ENCODE measurements at regions not wholly inside any gene's neighbourhood (a gene's known extent, or its start where the extent isn't known, plus 50 kb on each side); places are given as distances from the start of the nearest gene placed in this dataset.

- Histone ChIP-seq H4K20me1 (ENCODE audit: low read length) (no peaks in the 10 kb centered on the region), H3K27me3 (ENCODE audit: low read length) (no peaks in the 10 kb centered on the region)
Measured at GRCh38 chr2:76572981-76573380, 862.3 kb upstream of the GCFC2 start.

DNA sequence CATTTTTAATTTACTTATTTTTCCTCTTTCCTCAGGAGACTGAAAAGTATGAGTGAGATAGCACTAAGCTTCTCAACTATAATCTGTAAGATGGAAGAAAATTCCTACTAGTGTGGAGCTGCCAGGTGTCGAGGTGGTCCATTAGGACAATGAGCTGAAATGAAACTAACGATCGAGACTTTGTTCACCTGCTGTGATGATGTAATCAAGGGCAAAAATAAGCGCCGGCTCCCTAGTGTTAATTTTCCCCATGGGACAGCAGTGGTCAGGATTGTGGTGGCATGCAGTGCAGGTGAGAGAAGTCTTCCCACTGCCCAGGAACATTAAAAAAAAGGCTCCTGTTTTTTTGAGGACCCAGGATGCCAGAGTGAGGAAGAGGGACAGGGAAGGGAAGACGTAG, 859.1 kb upstream of the GCFC2 start:
- intact Hi-C loops (cut with micrococcal nuclease): no loop called here
- no peak for ATAC-seq
- H3K27me3 ChIP-seq (ENCODE audit: low read length): no peaks in the 10 kb centered on the region

More at GRCh38 chr2:76572981-76573380, 862.3 kb upstream of the GCFC2 start:
- no peaks in the 10 kb centered on the region for H3K9me2 ChIP-seq (replicated peaks; ENCODE audit: low read length)
- no peak overlapping the region for H3K4me2 ChIP-seq (ENCODE audit: low read length)
- H3K36me3 ChIP-seq (ENCODE audit: low read depth, low read length): no peaks in the 10 kb centered on the region
- BruUV-seq (replicated peaks): no TSS peak
- no peak for DNase-seq
- ATAC-seq: no peak
- no peak overlapping the region for H2AFZ ChIP-seq (ENCODE audit: low read length)
- CTCF ChIA-PET: no interaction called here
- TF ChIP-seq EZH2phosphoT487 (IDR thresholded peaks at IDR 0.05; ENCODE audit: borderline replicate concordance, low read length): no peak
- TF ChIP-seq EZH2 (IDR thresholded peaks at IDR 0.05; ENCODE audit: low read length, unreplicated experiment): no peak
- TF ChIP-seq, protein P1, sequence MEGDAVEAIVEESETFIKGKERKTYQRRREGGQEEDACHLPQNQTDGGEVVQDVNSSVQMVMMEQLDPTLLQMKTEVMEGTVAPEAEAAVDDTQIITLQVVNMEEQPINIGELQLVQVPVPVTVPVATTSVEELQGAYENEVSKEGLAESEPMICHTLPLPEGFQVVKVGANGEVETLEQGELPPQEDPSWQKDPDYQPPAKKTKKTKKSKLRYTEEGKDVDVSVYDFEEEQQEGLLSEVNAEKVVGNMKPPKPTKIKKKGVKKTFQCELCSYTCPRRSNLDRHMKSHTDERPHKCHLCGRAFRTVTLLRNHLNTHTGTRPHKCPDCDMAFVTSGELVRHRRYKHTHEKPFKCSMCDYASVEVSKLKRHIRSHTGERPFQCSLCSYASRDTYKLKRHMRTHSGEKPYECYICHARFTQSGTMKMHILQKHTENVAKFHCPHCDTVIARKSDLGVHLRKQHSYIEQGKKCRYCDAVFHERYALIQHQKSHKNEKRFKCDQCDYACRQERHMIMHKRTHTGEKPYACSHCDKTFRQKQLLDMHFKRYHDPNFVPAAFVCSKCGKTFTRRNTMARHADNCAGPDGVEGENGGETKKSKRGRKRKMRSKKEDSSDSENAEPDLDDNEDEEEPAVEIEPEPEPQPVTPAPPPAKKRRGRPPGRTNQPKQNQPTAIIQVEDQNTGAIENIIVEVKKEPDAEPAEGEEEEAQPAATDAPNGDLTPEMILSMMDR (conservative IDR thresholded peaks at IDR 0.05; ENCODE audit: low read depth, low read length): no peak
- no peaks in the 10 kb centered on the region for H3K9me3 ChIP-seq (ENCODE audit: low read length)
- no peak overlapping the region for H3K27ac ChIP-seq (ENCODE audit: low read length)
- H3K9ac ChIP-seq (ENCODE audit: low read length): no peak overlapping the region
- H3F3A ChIP-seq (ENCODE audit: low read length, unreplicated experiment): no peaks in the 10 kb centered on the region
- no peaks in the 10 kb centered on the region for H3K4me1 ChIP-seq (ENCODE audit: insufficient read depth, low read length)
- H3K79me2 ChIP-seq (ENCODE audit: low read length): no peaks in the 10 kb centered on the region
- intact Hi-C loops (cut with micrococcal nuclease): no loop called here
- H3K4me3 ChIP-seq (ENCODE audit: low read length): no peak overlapping the region
- POLR2A ChIA-PET (ENCODE audit: unreplicated experiment): no interaction called here

DNA sequence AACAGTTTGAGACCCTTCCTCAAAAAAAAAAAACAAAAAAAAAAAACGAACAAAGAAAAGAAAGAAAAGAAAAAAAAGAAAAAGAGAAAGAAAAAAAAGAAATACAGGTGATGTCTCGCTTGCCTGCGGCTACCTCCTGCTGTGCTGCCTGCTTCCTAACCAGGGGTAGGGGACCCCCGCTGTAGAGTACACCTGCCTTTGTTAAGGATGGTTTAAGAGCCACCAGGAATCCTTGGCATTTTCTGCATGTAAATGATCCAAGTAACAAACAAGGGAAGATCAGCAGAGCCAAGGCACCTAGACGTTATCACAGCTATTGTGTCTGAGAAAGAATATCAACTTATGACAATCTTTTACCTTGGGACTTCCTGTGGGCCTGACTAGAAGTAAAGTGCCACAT, 856.8 kb upstream of the GCFC2 start:
- no peak overlapping the region for H3K27ac ChIP-seq (ENCODE audit: low read length)
- H4K20me1 ChIP-seq (ENCODE audit: low read length): no peaks in the 10 kb centered on the region
- no peak for DNase-seq
- no peak for TF ChIP-seq EZH2 (IDR thresholded peaks at IDR 0.05; ENCODE audit: low read length, unreplicated experiment)
- no peak for TF ChIP-seq EZH2phosphoT487 (IDR thresholded peaks at IDR 0.05; ENCODE audit: borderline replicate concordance, low read length)
- TF ChIP-seq, protein P1 (conservative IDR thresholded peaks at IDR 0.05; ENCODE audit: low read depth, low read length): no peak
- CTCF ChIA-PET: no interaction called here
- no TSS peak for BruUV-seq (replicated peaks)
- ATAC-seq: no peak
- POLR2A ChIA-PET (ENCODE audit: unreplicated experiment): no interaction called here
- H3K4me3 ChIP-seq (ENCODE audit: low read length): no peak overlapping the region
- no peaks in the 10 kb centered on the region for H3K4me1 ChIP-seq (ENCODE audit: insufficient read depth, low read length)
- no peaks in the 10 kb centered on the region for H3K9me3 ChIP-seq (ENCODE audit: low read length)
- no peaks in the 10 kb centered on the region for H3K9me2 ChIP-seq (replicated peaks; ENCODE audit: low read length)
- intact Hi-C loops (cut with micrococcal nuclease): no loop called here
- no peaks in the 10 kb centered on the region for H3K27me3 ChIP-seq (ENCODE audit: low read length)
- no peak overlapping the region for H2AFZ ChIP-seq (ENCODE audit: low read length)
- no peak overlapping the region for H3K4me2 ChIP-seq (ENCODE audit: low read length)
- no peak overlapping the region for H3K9ac ChIP-seq (ENCODE audit: low read length)
- no peaks in the 10 kb centered on the region for H3K36me3 ChIP-seq (ENCODE audit: low read depth, low read length)
- no peaks in the 10 kb centered on the region for H3K79me2 ChIP-seq (ENCODE audit: low read length)
- no peaks in the 10 kb centered on the region for H3F3A ChIP-seq (ENCODE audit: low read length, unreplicated experiment)

More for the DNA sequence above, 859.1 kb upstream of the GCFC2 start:
- no peak for DNase-seq
- Histone ChIP-seq H4K20me1 (ENCODE audit: low read length) (no peaks in the 10 kb centered on the region), H3K9ac (ENCODE audit: low read length) (no peak overlapping the region), H3K4me2 (ENCODE audit: low read length) (no peak overlapping the region), H3F3A (ENCODE audit: low read length, unreplicated experiment) (no peaks in the 10 kb centered on the region), H3K79me2 (ENCODE audit: low read length) (no peaks in the 10 kb centered on the region), H3K27ac (ENCODE audit: low read length) (no peak overlapping the region), H2AFZ (ENCODE audit: low read length) (no peak overlapping the region), H3K9me3 (ENCODE audit: low read length) (no peaks in the 10 kb centered on the region), H3K36me3 (ENCODE audit: low read depth, low read length) (no peaks in the 10 kb centered on the region), H3K4me1 (ENCODE audit: insufficient read depth, low read length) (no peaks in the 10 kb centered on the region), H3K9me2 (replicated peaks; ENCODE audit: low read length) (no peaks in the 10 kb centered on the region), H3K4me3 (ENCODE audit: low read length) (no peak overlapping the region)
- BruUV-seq (replicated peaks): no TSS peak
- TF ChIP-seq EZH2 (IDR thresholded peaks at IDR 0.05; ENCODE audit: low read length, unreplicated experiment): no peak
- CTCF ChIA-PET: no interaction called here
- POLR2A ChIA-PET (ENCODE audit: unreplicated experiment): no interaction called here
